HCT116 (cell line): ENCODE measurements at regions not wholly inside any gene's neighbourhood (a gene's known extent, or its start where the extent isn't known, plus 50 kb on each side); places are given as distances from the start of the nearest gene placed in this dataset.

Source experiments
- ATAC-seq: fragments of 200-7000 bp; cut with Tn5 transposase; 2 replicates; pipeline ENCODE4 v1.9.1; 2020; ENCODE audit warnings: mild to moderate bottlenecking, moderate library complexity
- BruUV-seq: library from RNA; stranded (reverse); fragments of 400-500 nt; replicated peaks from 2 replicates; lab custom pipeline; 2021; lab: Mats Ljungman, UMichigan
- CTCF ChIA-PET: fragments of 300-600 bp; sonication (Branson Sonifier 250); formaldehyde crosslinking; loops from one replicate; lab custom pipeline; 2021; ENCODE audit warnings: antibody characterized with exemption; lab: Charles Lee
- POLR2A ChIA-PET: fragments of 300-600, 350-600 bp; sonication (Branson Sonifier 250); formaldehyde crosslinking; loops from one replicate; lab custom pipeline; 2021; ENCODE audit warnings: antibody characterized with exemption; lab: Charles Lee
- RAD21 ChIA-PET, 2 experiments: fragments of 300-600 bp; sonication (Branson Sonifier 250); formaldehyde crosslinking; loops; one replicate each; lab custom pipeline; 2023; ENCODE audit warnings: low total read pairs in 2 of 2; ENCODE audit not compliant: uncharacterized antibody in 2 of 2, unreplicated experiment in 2 of 2, low non-redundant PET in 1 of 2; lab: Charles Lee
- DNase-seq: peaks from one replicate; pipeline ENCODE4 v3.0.0-alpha.2; 2010; ENCODE audit warnings: low read depth, low spot score
- H2AFZ ChIP-seq: fragments of 200-600 bp; shearing (Covaris generic), sonication (generic); 2 replicates; pipeline ENCODE4 v1.6.1; 2017; ENCODE audit warnings: low read depth, mixed run types, mixed read lengths, antibody characterized with exemption, low read length; ENCODE audit not compliant: poor library complexity, severe bottlenecking
- H3K27ac ChIP-seq: 2 replicates; pipeline ENCODE4 v1.5.1; 2012; ENCODE audit warnings: low read depth, low read length
- H3K27me3 ChIP-seq: fragments of 200-600 bp; sonication (generic); 2 replicates; pipeline ENCODE4 v1.6.1; 2016; ENCODE audit warnings: mixed run types, low read length, mixed read lengths; ENCODE audit not compliant: insufficient read depth
- H3K36me3 ChIP-seq, 2 experiments: fragments of 200-500 bp in 1 of 2; fragments of 200-600 bp in 1 of 2; sonication (Bioruptor generic) in 1 of 2; sonication (generic) in 1 of 2; 2 replicates each; pipeline versions ENCODE4 v1.5.1 to v1.6.1; 2014 to 2016; ENCODE audit warnings: low read length in 2 of 2, inconsistent platforms in 1 of 2, mixed read lengths in 1 of 2, mixed run types in 1 of 2; ENCODE audit not compliant: insufficient read depth in 2 of 2, control insufficient read depth in 1 of 2
- H3K4me1 ChIP-seq, 2 experiments: fragments of 200-600 bp in 1 of 2; sonication (generic) in 1 of 2; 2 replicates each; pipeline versions ENCODE4 v1.5.1 to v1.6.1; 2012 to 2017; ENCODE audit warnings: low read length in 2 of 2, inconsistent platforms in 1 of 2, mild to moderate bottlenecking in 1 of 2, mixed read lengths in 1 of 2, mixed run types in 1 of 2, moderate library complexity in 1 of 2; ENCODE audit not compliant: insufficient read depth in 2 of 2, control insufficient read depth in 1 of 2
- H3K4me2 ChIP-seq: fragments of 200-600 bp; sonication (generic); 2 replicates; pipeline ENCODE4 v1.6.1; 2017; ENCODE audit warnings: mixed run types, low read length, mixed read lengths
- H3K4me3 ChIP-seq, 2 experiments: fragments of 200-600 bp in 1 of 2; sonication (generic) in 1 of 2; replicated peaks in 1 of 2; 2 replicates each; pipeline ENCODE4 v1.5.1; 2011 to 2016; ENCODE audit warnings: low read length in 2 of 2, control low read depth in 1 of 2, low read depth in 1 of 2, mild to moderate bottlenecking in 1 of 2, mixed read lengths in 1 of 2, mixed run types in 1 of 2
- H3K79me2 ChIP-seq: fragments of 200-600 bp; sonication (generic); 2 replicates; pipeline ENCODE4 v1.6.1; 2017; ENCODE audit warnings: mild to moderate bottlenecking, mixed run types, low read length, moderate library complexity, mixed read lengths; ENCODE audit not compliant: insufficient read depth
- H3K9ac ChIP-seq: fragments of 200-600 bp; sonication (generic); 2 replicates; pipeline ENCODE4 v1.6.1; 2016; ENCODE audit warnings: low read length, mixed read lengths
- H3K9me2 ChIP-seq: fragments of 200-600 bp; sonication (generic), shearing (Covaris generic); 2 replicates; pipeline ENCODE4 v1.6.1; 2017; ENCODE audit warnings: mixed run types, mild to moderate bottlenecking, moderate library complexity; ENCODE audit not compliant: insufficient read depth
- H3K9me3 ChIP-seq, 2 experiments: fragments of 200-500 bp in 1 of 2; fragments of 200-600 bp in 1 of 2; sonication (Bioruptor generic) in 1 of 2; sonication (generic) in 1 of 2; 2 replicates each; pipeline ENCODE4 v1.6.1; 2014 to 2017; ENCODE audit warnings: low read length in 2 of 2, mixed read lengths in 2 of 2, inconsistent platforms in 1 of 2, low read depth in 1 of 2, mild to moderate bottlenecking in 1 of 2, mixed run types in 1 of 2, moderate library complexity in 1 of 2; ENCODE audit not compliant: control insufficient read depth in 1 of 2, insufficient read depth in 1 of 2
- H4K20me1 ChIP-seq: fragments of 200-600 bp; sonication (generic), shearing (Covaris generic); 2 replicates; pipeline ENCODE4 v1.6.1; 2017; ENCODE audit warnings: mixed run types, mild to moderate bottlenecking, moderate library complexity; ENCODE audit not compliant: insufficient read depth
- CEBPB ChIP-seq: IDR thresholded peaks from 2 replicates; pipeline ENCODE4 v1.6.1; 2012; ENCODE audit warnings: low read depth
- POLR2AphosphoS5 ChIP-seq: IDR thresholded peaks from 2 replicates; pipeline ENCODE4 v1.6.1; 2011; ENCODE audit warnings: mild to moderate bottlenecking, low read depth, low read length, moderate library complexity
- RAD21 ChIP-seq: IDR thresholded peaks from 2 replicates; pipeline ENCODE4 v1.6.1; 2012; ENCODE audit warnings: low read depth, mild to moderate bottlenecking
- SIN3A ChIP-seq: IDR thresholded peaks from 2 replicates; pipeline ENCODE4 v1.6.1; 2012; ENCODE audit warnings: low read depth
- SP1 ChIP-seq: IDR thresholded peaks from 2 replicates; pipeline ENCODE4 v1.6.1; 2012; ENCODE audit warnings: low read depth
- YY1 ChIP-seq: IDR thresholded peaks from 2 replicates; pipeline ENCODE4 v1.6.1; 2011; ENCODE audit warnings: low read length, low read depth, moderate library complexity, mild to moderate bottlenecking; ENCODE audit not compliant: insufficient replicate concordance; ENCODE audit errors: extremely low read depth
- ZFX ChIP-seq: fragments of 450-650 bp; IDR thresholded peaks from 2 replicates; pipeline ENCODE4 v1.6.1; 2017
- intact Hi-C: fragments of 100-400 bp; cut with micrococcal nuclease; formaldehyde crosslinking; loops from 2 replicates; pipeline ENCODE4 v1.10.0; 2022
- TF ChIP-seq, protein P1 (sequence below): IDR thresholded peaks from 2 replicates; pipeline ENCODE4 v1.6.1; 2012
- TF ChIP-seq, protein P2 (sequence below): IDR thresholded peaks from 2 replicates; pipeline ENCODE4 v1.6.1; 2011; ENCODE audit warnings: mild to moderate bottlenecking, low read length, moderate library complexity; ENCODE audit not compliant: insufficient replicate concordance; ENCODE audit errors: extremely low read depth
- TF ChIP-seq, protein P3 (sequence below): IDR thresholded peaks from 2 replicates; pipeline ENCODE4 v1.6.1; 2012; ENCODE audit warnings: low read depth

DNA sequence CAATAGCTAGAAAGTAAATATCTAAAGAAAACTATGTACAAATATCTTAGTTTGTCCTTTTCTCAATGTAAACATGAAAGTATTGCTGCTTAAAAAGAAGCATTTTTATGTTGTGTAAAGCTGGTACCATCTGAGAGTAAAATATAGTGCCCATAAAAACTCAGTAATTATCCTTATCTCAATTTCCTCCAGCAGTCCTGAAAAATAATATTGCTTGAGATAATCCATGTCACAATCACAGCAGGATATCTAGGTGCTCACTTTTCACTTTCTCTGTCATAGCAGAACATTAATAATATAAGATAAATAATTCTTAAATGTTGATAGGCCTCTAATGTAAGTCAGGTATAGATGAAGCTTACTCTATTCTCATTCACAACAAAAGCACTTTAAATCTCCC is 285.5 kb downstream of the ZBBX start:
- CTCF ChIA-PET, result no interaction called here

More for the DNA sequence above, 285.5 kb downstream of the ZBBX start:
- no peak for ATAC-seq
- intact Hi-C loops, result no loop called here
- DNase-seq, result no peak
- no peak overlapping the region for H3K4me3 ChIP-seq
- H3K36me3 ChIP-seq, result no peaks in the 10 kb centered on the region
- H3K4me2 ChIP-seq, result no peak overlapping the region
- H2AFZ ChIP-seq, result no peak overlapping the region
- BruUV-seq, result no TSS peak
- no peaks in the 10 kb centered on the region for H3K9me3 ChIP-seq
- H3K4me1 ChIP-seq, result no peaks in the 10 kb centered on the region
- TF ChIP-seq, protein P1, sequence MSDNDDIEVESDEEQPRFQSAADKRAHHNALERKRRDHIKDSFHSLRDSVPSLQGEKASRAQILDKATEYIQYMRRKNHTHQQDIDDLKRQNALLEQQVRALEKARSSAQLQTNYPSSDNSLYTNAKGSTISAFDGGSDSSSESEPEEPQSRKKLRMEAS, result no peak
- no peak for TF ChIP-seq SIN3A
- TF ChIP-seq, protein P2, sequence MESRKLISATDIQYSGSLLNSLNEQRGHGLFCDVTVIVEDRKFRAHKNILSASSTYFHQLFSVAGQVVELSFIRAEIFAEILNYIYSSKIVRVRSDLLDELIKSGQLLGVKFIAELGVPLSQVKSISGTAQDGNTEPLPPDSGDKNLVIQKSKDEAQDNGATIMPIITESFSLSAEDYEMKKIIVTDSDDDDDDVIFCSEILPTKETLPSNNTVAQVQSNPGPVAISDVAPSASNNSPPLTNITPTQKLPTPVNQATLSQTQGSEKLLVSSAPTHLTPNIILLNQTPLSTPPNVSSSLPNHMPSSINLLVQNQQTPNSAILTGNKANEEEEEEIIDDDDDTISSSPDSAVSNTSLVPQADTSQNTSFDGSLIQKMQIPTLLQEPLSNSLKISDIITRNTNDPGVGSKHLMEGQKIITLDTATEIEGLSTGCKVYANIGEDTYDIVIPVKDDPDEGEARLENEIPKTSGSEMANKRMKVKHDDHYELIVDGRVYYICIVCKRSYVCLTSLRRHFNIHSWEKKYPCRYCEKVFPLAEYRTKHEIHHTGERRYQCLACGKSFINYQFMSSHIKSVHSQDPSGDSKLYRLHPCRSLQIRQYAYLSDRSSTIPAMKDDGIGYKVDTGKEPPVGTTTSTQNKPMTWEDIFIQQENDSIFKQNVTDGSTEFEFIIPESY, result no peak
- no peak for TF ChIP-seq POLR2AphosphoS5
- TF ChIP-seq, protein P3, sequence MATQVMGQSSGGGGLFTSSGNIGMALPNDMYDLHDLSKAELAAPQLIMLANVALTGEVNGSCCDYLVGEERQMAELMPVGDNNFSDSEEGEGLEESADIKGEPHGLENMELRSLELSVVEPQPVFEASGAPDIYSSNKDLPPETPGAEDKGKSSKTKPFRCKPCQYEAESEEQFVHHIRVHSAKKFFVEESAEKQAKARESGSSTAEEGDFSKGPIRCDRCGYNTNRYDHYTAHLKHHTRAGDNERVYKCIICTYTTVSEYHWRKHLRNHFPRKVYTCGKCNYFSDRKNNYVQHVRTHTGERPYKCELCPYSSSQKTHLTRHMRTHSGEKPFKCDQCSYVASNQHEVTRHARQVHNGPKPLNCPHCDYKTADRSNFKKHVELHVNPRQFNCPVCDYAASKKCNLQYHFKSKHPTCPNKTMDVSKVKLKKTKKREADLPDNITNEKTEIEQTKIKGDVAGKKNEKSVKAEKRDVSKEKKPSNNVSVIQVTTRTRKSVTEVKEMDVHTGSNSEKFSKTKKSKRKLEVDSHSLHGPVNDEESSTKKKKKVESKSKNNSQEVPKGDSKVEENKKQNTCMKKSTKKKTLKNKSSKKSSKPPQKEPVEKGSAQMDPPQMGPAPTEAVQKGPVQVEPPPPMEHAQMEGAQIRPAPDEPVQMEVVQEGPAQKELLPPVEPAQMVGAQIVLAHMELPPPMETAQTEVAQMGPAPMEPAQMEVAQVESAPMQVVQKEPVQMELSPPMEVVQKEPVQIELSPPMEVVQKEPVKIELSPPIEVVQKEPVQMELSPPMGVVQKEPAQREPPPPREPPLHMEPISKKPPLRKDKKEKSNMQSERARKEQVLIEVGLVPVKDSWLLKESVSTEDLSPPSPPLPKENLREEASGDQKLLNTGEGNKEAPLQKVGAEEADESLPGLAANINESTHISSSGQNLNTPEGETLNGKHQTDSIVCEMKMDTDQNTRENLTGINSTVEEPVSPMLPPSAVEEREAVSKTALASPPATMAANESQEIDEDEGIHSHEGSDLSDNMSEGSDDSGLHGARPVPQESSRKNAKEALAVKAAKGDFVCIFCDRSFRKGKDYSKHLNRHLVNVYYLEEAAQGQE, result no peak
- TF ChIP-seq SP1, result no peak
- TF ChIP-seq CEBPB, result no peak
- no peak for TF ChIP-seq YY1
- TF ChIP-seq ZFX, result no peak
- no peak for TF ChIP-seq RAD21
- H3K9me2 ChIP-seq, result no peaks in the 10 kb centered on the region
- ChIA-PET POLR2A (no interaction called here), RAD21 (no interaction called here)
- no peak overlapping the region for H3K27ac ChIP-seq
- no peaks in the 10 kb centered on the region for H3K79me2 ChIP-seq
- no peaks in the 10 kb centered on the region for H4K20me1 ChIP-seq
- no peaks in the 10 kb centered on the region for H3K27me3 ChIP-seq
- H3K9ac ChIP-seq, result no peak overlapping the region
